NCI-H446 (cell line): ENCODE measurements at regions not wholly inside any gene's neighbourhood (a gene's known extent, or its start where the extent isn't known, plus 50 kb on each side); places are given as distances from the start of the nearest gene placed in this dataset.

Experiments used
- DNase-seq, 2 experiments: peaks; one replicate each; lab custom pipeline; 2025; lab: John Stamatoyannopoulos, UW

- DNase-seq, result no peak
Measured at GRCh38 chr9:4384750-4385149, 84.9 kb upstream of the GLIS3 start.

- DNase-seq, result peak; percentile 56 to 60
Measured at GRCh38 chr9:4382722-4383317, 83.0 kb upstream of the GLIS3 start.

GRCh38 chr9:4381744-4382143 lies 81.9 kb upstream of the GLIS3 start:
- no peak for DNase-seq

- DNase-seq, result no peak
Measured at GRCh38 chr9:4380406-4380805, 80.5 kb upstream of the GLIS3 start.

GRCh38 chr9:4375424-4376200 lies 75.7 kb upstream of the GLIS3 start:
- peak; percentile 12 to 59 for DNase-seq

- no peak for DNase-seq
Measured at GRCh38 chr9:4371108-4371507, 71.2 kb upstream of the GLIS3 start.

- DNase-seq, result no peak
Measured at GRCh38 chr9:4370501-4370900, 70.6 kb upstream of the GLIS3 start.

GRCh38 chr9:4366591-4367330 lies 66.9 kb upstream of the GLIS3 start:
- DNase-seq, result peak; percentile 95 to 99

- no peak for DNase-seq
Measured at GRCh38 chr9:4365055-4365454, 65.2 kb upstream of the GLIS3 start.

GRCh38 chr9:4362281-4362680 lies 62.4 kb upstream of the GLIS3 start:
- no peak for DNase-seq

- no peak for DNase-seq
Measured at GRCh38 chr9:4359016-4359415, 59.1 kb upstream of the GLIS3 start.

- DNase-seq, result no peak
Measured at GRCh38 chr9:4357929-4358328, 58.1 kb upstream of the GLIS3 start.

- DNase-seq, result no peak
Measured at GRCh38 chr9:4356306-4356705, 56.4 kb upstream of the GLIS3 start.

GRCh38 chr9:4353236-4353635 lies 53.4 kb upstream of the GLIS3 start:
- DNase-seq, result no peak

- no peak for DNase-seq
Measured at GRCh38 chr9:4349816-4350418, 50.0 kb upstream of the GLIS3 start.
